ENCODE measurements at regions not wholly inside any gene's neighbourhood (a gene's known extent, or its start where the extent isn't known, plus 50 kb on each side); places are given as distances from the start of the nearest gene placed in this dataset.

DNA sequence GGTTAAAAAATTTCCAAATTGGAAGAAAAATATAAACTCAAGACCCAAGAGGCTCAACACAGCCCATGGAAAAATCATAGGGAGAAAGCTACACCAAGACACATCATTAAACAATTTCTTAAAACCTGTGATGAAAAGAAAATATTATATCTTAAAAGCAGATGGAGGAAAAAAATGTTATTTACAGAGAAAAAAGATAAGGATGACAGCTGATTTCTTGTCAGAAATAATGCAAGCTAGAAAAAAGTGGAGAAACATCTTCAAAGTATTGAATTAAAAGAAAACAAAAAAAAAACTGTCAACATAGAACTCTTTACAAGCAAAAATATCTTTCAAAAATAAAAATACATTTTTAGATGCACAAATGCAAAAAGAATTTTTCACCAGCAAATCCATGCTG is 930.5 kb downstream of the ADGRL2 start:
- TF ChIP-seq CTCF (conservative IDR thresholded peaks at IDR 0.05; ENCODE audit: low read depth, low read length), result no peak
- no peak for DNase-seq (ENCODE audit: low read depth)
- no peak overlapping the region for H3K4me3 ChIP-seq (ENCODE audit: low read depth, low read length)

DNA sequence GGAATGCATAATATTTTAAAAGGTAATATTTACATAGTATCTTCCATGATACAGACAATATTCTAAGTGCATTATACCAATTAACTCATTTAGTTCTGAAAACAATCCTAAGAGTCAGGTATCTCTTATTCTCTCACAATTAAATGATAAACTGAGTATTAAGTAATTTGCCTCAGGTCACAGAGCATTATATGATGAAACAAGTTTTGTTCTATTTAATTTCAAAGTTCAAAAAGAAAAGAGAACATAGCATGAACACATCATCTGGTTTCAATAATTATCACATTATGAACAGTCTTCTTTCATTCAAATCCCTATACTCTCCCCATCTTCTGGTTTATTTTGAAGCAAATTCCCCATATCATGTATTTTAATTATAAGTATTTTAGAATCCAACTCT is 927.5 kb downstream of the ADGRL2 start:
- no peak overlapping the region for H3K4me3 ChIP-seq (ENCODE audit: low read depth, low read length)
- TF ChIP-seq CTCF (conservative IDR thresholded peaks at IDR 0.05; ENCODE audit: low read depth, low read length), result no peak
- no peak for DNase-seq (ENCODE audit: low read depth)

DNA sequence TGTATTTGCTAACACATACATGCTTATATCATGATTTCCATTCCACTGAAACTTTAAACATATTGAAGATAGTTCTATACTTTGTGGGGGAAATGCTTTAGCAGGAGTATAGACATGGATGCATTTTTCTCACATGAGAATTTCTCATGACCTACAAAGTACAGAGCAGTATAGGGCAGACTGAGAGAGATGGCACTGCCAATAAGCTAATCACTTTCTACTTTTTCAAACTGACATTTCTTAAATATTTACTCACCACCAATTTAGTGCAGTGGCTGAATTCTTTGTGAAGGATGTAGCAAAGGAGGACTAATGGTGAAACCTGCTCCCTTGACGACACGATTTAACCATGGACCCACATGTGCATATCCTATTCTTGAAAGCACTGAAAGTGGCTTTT is 923.5 kb downstream of the ADGRL2 start:
- no peak for DNase-seq (ENCODE audit: low read depth)
- no peak overlapping the region for H3K4me3 ChIP-seq (ENCODE audit: low read depth, low read length)
- no peak for TF ChIP-seq CTCF (conservative IDR thresholded peaks at IDR 0.05; ENCODE audit: low read depth, low read length)

- H3K4me3 ChIP-seq (ENCODE audit: low read depth, low read length), result no peak overlapping the region
- no peak for TF ChIP-seq CTCF (conservative IDR thresholded peaks at IDR 0.05; ENCODE audit: low read depth, low read length)
- DNase-seq (ENCODE audit: low read depth), result no peak
Measured at GRCh38 chr1:82722608-82723007, 921.9 kb downstream of the ADGRL2 start.

GRCh38 chr1:82721702-82722101 is 921.0 kb downstream of the ADGRL2 start:
- no peak overlapping the region for H3K4me3 ChIP-seq (ENCODE audit: low read depth, low read length)
- DNase-seq (ENCODE audit: low read depth), result no peak
- no peak for TF ChIP-seq CTCF (conservative IDR thresholded peaks at IDR 0.05; ENCODE audit: low read depth, low read length)

DNA sequence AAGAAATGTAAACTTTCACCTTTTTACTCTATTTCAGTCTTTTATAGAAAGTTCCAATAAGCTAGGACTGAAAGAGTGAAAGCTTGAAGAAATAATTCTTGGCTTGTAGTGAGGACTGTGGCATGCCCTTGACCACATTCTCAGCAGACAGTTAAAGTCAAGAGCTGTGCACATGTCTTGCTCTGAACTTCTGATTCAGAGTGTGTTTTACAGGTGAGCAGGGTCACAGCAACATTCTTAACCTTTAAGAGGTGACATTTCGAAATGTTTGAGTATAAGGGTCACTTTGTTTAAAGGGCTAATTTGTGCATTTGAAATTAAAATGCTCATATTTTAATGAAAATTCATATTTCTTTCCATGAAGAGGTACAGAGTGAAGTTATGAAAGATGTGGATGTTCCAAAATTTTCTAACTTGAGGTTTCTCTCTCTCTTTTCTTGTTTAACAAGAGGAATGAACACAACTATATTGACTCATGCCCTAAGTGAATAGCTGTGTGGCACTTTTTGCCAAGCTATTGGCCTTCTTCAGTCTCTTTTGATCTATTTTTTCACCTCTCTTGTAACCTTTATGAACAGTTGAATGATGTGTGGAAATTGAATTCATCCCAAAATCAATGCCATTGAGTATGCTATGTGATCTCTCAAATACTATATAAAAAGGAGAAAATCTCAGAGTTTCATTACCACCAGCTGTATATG is 918.1 kb downstream of the ADGRL2 start:
- H3K4me3 ChIP-seq (ENCODE audit: low read depth, low read length), result no peak overlapping the region
- no peak for DNase-seq (ENCODE audit: low read depth)
- no peak for TF ChIP-seq CTCF (conservative IDR thresholded peaks at IDR 0.05; ENCODE audit: low read depth, low read length)

- no peak overlapping the region for H3K4me3 ChIP-seq (ENCODE audit: low read depth, low read length)
- TF ChIP-seq CTCF (conservative IDR thresholded peaks at IDR 0.05; ENCODE audit: low read depth, low read length), result no peak
- DNase-seq (ENCODE audit: low read depth), result no peak
Measured at GRCh38 chr1:82710091-82710490, 909.4 kb downstream of the ADGRL2 start.

Measured in epithelial cell of proximal tubule (primary cell).